TTC549 (cell line): ENCODE measurements at regions not wholly inside any gene's neighbourhood (a gene's known extent, or its start where the extent isn't known, plus 50 kb on each side); places are given as distances from the start of the nearest gene placed in this dataset.

Experiments used
- FAIRE-seq: peaks from 2 replicates; lab custom pipeline; 2012; peaks lifted over from hg19 to GRCh38; lab: Jason Lieb, UNC

- FAIRE-seq: no peak
These were observed 50.3 kb upstream of the TCF12 start for GRCh38 chr15:56868170-56868569.

- no peak for FAIRE-seq
These were observed 51.6 kb upstream of the TCF12 start for GRCh38 chr15:56866803-56867202.

DNA sequence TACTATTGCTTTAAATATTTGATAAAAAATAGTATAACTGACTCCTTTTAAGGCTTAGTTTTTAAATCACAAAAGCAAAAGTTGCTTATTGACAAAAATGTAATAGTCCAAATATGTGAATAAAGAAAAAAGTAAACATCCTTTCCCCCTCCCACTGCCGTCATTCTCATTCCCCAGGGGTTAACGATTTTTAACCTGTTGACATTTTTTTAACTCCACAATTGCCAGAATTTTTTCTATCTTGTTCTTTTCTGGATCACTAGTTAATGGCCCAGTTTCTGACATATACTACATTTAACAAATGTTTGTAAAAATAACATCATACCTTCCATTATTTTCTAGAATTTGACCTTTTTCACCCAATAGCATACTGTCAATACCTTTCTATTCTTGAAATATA, 60.6 kb upstream of the TCF12 start:
- no peak for FAIRE-seq

- FAIRE-seq: no peak
These were observed 61.5 kb upstream of the TCF12 start for GRCh38 chr15:56856934-56857333.

DNA sequence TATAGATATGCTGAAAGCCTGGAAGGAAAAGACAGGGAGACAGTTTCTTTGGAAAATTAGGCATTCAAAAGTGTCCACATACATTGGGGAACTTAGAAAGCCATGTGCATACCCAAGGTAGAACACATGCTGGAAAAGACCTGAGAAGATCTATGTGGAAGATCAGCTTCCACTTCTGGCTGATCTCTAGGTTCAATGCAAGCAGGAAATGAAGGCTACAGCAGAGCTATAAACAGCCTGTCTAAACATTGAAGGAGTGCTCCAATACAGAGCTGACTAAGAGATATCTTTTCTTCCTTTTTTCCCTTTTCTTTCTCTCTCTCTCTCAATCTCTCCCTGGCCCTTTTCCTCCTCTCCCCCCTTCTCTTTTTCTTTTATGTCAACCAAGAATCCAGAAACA, 73.6 kb upstream of the TCF12 start:
- FAIRE-seq: no peak

GRCh38 chr15:56844471-56844870, 74.0 kb upstream of the TCF12 start:
- FAIRE-seq: no peak

GRCh38 chr15:56839641-56840040, 78.8 kb upstream of the TCF12 start:
- no peak for FAIRE-seq

- no peak for FAIRE-seq
These were observed 79.3 kb upstream of the TCF12 start for GRCh38 chr15:56839099-56839498.

DNA sequence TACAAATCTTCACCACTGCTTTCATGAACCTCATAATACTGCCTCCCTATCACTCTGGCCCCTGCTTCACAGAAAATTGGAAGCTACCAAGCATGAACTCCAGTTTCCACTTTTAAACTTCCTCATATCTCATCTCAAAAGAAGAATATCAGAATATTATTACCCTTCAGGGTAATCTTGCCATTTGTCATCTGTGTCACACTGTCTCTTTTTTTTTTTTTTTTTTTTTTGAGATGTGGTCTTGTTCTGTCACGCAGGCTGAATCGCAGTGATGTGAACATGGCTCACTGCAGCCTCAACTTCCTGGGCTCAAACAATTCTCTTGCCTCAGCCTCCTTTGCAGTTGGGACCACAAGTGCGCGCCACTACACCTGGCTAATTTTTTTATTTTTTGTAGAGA, 80.4 kb upstream of the TCF12 start:
- no peak for FAIRE-seq

DNA sequence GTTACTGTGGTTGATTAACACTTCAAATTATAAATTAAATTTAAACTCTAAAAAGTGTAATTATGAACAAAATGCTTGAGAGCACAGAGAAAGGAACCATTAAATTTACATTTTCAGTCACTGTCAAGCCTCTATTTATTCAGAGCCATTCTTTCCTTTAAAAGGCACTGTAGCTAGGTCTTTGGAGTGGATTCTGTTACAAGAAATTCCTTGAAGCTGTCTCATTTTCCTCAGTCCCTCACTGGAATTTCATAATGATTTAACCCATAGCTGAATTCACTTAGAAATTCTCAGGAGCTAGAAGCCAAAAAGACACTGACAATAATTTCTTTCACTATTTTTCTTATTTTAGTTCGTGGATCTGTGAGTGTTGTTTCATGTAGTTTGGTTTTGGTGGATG, 81.2 kb upstream of the TCF12 start:
- no peak for FAIRE-seq

GRCh38 chr15:56835718-56836171, 82.7 kb upstream of the TCF12 start:
- FAIRE-seq: no peak

DNA sequence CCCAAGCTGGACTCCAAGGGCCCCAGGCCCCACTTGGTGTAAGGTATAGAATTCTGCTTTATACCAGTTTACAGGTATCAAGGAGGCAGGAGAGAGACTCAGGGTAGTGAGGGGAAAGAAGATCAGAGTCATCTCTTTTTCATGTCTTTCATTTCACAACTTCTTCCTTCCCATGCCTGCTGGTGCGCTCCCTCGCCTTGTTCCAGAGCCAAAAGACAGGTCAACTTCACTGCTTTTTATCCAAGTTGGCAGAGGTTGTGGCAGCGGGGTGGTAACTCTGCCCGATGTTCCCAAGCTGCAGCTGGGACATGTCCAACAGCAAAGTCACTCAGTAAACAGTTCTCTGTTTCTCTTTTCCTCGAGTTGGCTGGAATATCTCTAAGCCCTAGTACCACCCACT, 86.3 kb upstream of the TCF12 start:
- no peak for FAIRE-seq

GRCh38 chr15:56831467-56832005, 86.9 kb upstream of the TCF12 start:
- FAIRE-seq: no peak

DNA sequence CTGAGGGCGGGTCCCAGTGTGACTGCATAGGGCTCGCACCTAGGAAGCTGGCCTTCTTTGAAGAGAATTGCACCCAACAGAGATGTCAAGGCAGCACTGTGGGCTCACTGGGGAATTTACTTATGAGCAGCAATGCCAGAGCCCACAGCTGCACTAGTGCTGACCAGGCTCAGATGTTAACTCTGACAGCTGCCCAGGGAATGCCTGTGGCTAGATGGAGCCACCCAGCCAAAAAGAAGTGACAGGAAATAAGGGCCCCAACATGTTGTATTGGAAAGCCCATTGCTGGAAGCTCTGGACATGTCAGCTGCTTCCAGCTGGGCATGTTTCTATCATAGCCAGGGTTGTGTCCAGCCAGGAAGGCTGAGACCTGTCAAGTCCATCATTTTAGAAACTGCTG, 90.9 kb upstream of the ZNF280D start:
- FAIRE-seq: no peak

- peak; percentile 72 for FAIRE-seq
These were observed 88.6 kb upstream of the ZNF280D start for GRCh38 chr15:56821721-56822425.

DNA sequence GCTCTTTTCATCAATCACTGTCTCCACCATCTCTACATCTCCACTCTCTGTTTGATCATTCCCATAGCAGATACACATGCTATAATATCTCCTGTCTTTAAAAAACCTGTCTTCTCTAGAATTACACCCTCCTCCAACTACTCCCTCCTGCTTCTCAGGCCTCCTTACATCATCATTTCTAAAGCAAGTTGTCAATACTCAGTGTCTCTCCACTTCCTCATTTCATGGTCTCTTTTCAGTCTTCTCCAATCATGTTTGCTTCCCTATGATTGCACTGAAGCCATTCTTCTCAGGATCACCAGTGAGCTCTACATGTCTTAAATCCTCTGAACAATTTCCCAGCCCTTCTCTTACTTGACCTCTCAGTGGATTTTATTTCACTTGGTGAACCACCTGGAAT, 87.0 kb upstream of the ZNF280D start:
- no peak for FAIRE-seq

DNA sequence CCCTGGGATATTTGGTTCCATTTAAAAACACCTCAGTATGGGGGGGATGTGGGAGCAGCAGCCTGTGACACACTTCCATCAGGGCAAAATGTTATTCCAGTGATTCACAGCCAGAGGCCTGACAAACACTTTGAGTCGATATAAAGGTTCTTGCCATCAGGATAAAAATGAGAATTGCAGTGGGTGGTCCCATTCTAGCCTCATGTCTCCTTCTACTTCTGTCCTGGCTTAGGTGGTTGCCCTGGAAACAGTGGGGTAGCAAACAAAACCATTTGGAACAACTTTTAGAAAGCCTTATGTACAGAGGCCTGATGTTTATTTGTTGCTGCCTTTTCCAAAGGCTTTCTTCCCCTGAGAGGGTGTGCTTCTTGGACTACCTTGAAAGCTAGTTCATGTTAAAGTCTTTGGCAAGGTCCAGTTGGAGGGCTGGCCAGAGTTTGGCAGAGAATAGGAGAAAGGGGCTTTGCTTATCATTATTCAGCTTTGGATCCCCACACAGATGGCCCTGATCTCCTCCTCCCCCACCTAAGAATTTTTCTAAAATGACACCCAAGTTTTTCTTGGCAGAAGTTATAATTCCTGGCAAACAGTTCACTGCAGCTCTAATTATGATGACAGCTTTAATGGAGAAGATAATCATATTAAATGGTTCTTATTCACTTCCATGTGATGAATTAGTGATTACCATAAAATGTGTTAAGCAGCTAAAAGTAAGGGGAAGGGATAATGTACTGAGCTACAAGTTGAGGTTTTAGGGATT, 84.2 kb upstream of the ZNF280D start:
- no peak for FAIRE-seq

DNA sequence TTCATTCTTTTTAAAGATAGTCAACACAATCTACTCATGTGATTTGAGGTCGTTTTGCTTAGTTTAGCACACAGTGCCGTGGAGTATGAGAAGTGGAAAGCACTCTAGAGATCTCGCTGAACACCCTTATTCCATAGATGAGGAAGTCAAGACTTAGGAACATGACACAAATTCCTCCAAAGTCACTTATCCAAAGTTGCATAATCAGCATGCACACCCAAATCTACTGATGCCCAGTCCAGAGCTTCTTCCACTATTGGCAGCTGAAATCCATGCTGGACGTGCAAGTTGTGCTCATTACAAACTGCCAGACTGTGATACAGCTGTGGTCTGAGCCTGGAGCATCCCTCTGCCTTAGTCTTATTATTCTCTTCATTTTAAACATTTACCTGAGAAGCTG, 83.5 kb upstream of the ZNF280D start:
- no peak for FAIRE-seq

- FAIRE-seq: no peak
These were observed 81.9 kb upstream of the ZNF280D start for GRCh38 chr15:56815247-56815646.

GRCh38 chr15:56814429-56814828, 81.1 kb upstream of the ZNF280D start:
- no peak for FAIRE-seq

GRCh38 chr15:56813995-56814394, 80.7 kb upstream of the ZNF280D start:
- FAIRE-seq: no peak

- no peak for FAIRE-seq
These were observed 79.7 kb upstream of the ZNF280D start for GRCh38 chr15:56812961-56813360.

DNA sequence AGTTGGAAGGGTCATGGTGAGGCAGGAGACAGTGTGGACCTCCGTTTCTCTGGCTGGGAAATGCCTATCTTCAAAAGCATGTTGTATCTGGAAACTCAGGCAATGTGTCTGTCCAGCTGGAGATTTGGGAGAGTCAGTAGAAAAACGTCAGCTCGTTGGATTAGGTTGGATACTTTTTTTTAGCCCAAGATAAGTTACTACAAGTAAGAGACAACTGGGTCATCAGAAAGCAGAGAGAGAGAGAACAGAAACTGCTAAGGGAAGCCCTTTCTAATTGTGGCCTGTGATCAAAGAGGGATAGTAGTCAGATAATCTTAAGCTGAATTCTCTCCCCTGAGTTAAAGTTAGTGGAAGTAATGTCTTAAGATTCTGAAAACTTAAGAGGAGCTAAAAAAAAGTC, 78.9 kb upstream of the ZNF280D start:
- no peak for FAIRE-seq

- FAIRE-seq: no peak
These were observed 78.3 kb upstream of the ZNF280D start for GRCh38 chr15:56811586-56811985.
